HCT116 (cell line): ENCODE measurements at regions not wholly inside any gene's neighbourhood (a gene's known extent, or its start where the extent isn't known, plus 50 kb on each side); places are given as distances from the start of the nearest gene placed in this dataset.
"Not testable (repeated sequence)": the region's sequence is repeated elsewhere in the genome, so short reads cannot be mapped to it uniquely, and the experiment has no call there.

ENCODE experiments used
- ATAC-seq: fragments of 200-7000 bp; cut with Tn5 transposase; 2 replicates; pipeline ENCODE4 v1.9.1; 2020; ENCODE audit warnings: mild to moderate bottlenecking, moderate library complexity
- BruUV-seq: library from RNA; stranded (reverse); fragments of 400-500 nt; replicated peaks from 2 replicates; lab custom pipeline; 2021; lab: Mats Ljungman, UMichigan
- CTCF ChIA-PET: fragments of 300-600 bp; sonication (Branson Sonifier 250); formaldehyde crosslinking; loops from one replicate; lab custom pipeline; 2021; ENCODE audit warnings: antibody characterized with exemption; lab: Charles Lee
- POLR2A ChIA-PET: fragments of 300-600, 350-600 bp; sonication (Branson Sonifier 250); formaldehyde crosslinking; loops from one replicate; lab custom pipeline; 2021; ENCODE audit warnings: antibody characterized with exemption; lab: Charles Lee
- RAD21 ChIA-PET, 2 experiments: fragments of 300-600 bp; sonication (Branson Sonifier 250); formaldehyde crosslinking; loops; one replicate each; lab custom pipeline; 2023; ENCODE audit warnings: low total read pairs in 2 of 2; ENCODE audit not compliant: uncharacterized antibody in 2 of 2, unreplicated experiment in 2 of 2, low non-redundant PET in 1 of 2; lab: Charles Lee
- DNase-seq: peaks from one replicate; pipeline ENCODE4 v3.0.0-alpha.2; 2010; ENCODE audit warnings: low read depth, low spot score
- H2AFZ ChIP-seq: fragments of 200-600 bp; shearing (Covaris generic), sonication (generic); 2 replicates; pipeline ENCODE4 v1.6.1; 2017; ENCODE audit warnings: low read depth, mixed run types, mixed read lengths, antibody characterized with exemption, low read length; ENCODE audit not compliant: poor library complexity, severe bottlenecking
- H3K27ac ChIP-seq: 2 replicates; pipeline ENCODE4 v1.5.1; 2012; ENCODE audit warnings: low read depth, low read length
- H3K27me3 ChIP-seq: fragments of 200-600 bp; sonication (generic); 2 replicates; pipeline ENCODE4 v1.6.1; 2016; ENCODE audit warnings: mixed run types, low read length, mixed read lengths; ENCODE audit not compliant: insufficient read depth
- H3K36me3 ChIP-seq, 2 experiments: fragments of 200-500 bp in 1 of 2; fragments of 200-600 bp in 1 of 2; sonication (Bioruptor generic) in 1 of 2; sonication (generic) in 1 of 2; 2 replicates each; pipeline versions ENCODE4 v1.5.1 to v1.6.1; 2014 to 2016; ENCODE audit warnings: low read length in 2 of 2, inconsistent platforms in 1 of 2, mixed read lengths in 1 of 2, mixed run types in 1 of 2; ENCODE audit not compliant: insufficient read depth in 2 of 2, control insufficient read depth in 1 of 2
- H3K4me1 ChIP-seq, 2 experiments: fragments of 200-600 bp in 1 of 2; sonication (generic) in 1 of 2; 2 replicates each; pipeline versions ENCODE4 v1.5.1 to v1.6.1; 2012 to 2017; ENCODE audit warnings: low read length in 2 of 2, inconsistent platforms in 1 of 2, mild to moderate bottlenecking in 1 of 2, mixed read lengths in 1 of 2, mixed run types in 1 of 2, moderate library complexity in 1 of 2; ENCODE audit not compliant: insufficient read depth in 2 of 2, control insufficient read depth in 1 of 2
- H3K4me2 ChIP-seq: fragments of 200-600 bp; sonication (generic); 2 replicates; pipeline ENCODE4 v1.6.1; 2017; ENCODE audit warnings: mixed run types, low read length, mixed read lengths
- H3K4me3 ChIP-seq, 2 experiments: fragments of 200-600 bp in 1 of 2; sonication (generic) in 1 of 2; replicated peaks in 1 of 2; 2 replicates each; pipeline ENCODE4 v1.5.1; 2011 to 2016; ENCODE audit warnings: low read length in 2 of 2, control low read depth in 1 of 2, low read depth in 1 of 2, mild to moderate bottlenecking in 1 of 2, mixed read lengths in 1 of 2, mixed run types in 1 of 2
- H3K79me2 ChIP-seq: fragments of 200-600 bp; sonication (generic); 2 replicates; pipeline ENCODE4 v1.6.1; 2017; ENCODE audit warnings: mild to moderate bottlenecking, mixed run types, low read length, moderate library complexity, mixed read lengths; ENCODE audit not compliant: insufficient read depth
- H3K9ac ChIP-seq: fragments of 200-600 bp; sonication (generic); 2 replicates; pipeline ENCODE4 v1.6.1; 2016; ENCODE audit warnings: low read length, mixed read lengths
- H3K9me2 ChIP-seq: fragments of 200-600 bp; sonication (generic), shearing (Covaris generic); 2 replicates; pipeline ENCODE4 v1.6.1; 2017; ENCODE audit warnings: mixed run types, mild to moderate bottlenecking, moderate library complexity; ENCODE audit not compliant: insufficient read depth
- H3K9me3 ChIP-seq, 2 experiments: fragments of 200-500 bp in 1 of 2; fragments of 200-600 bp in 1 of 2; sonication (Bioruptor generic) in 1 of 2; sonication (generic) in 1 of 2; 2 replicates each; pipeline ENCODE4 v1.6.1; 2014 to 2017; ENCODE audit warnings: low read length in 2 of 2, mixed read lengths in 2 of 2, inconsistent platforms in 1 of 2, low read depth in 1 of 2, mild to moderate bottlenecking in 1 of 2, mixed run types in 1 of 2, moderate library complexity in 1 of 2; ENCODE audit not compliant: control insufficient read depth in 1 of 2, insufficient read depth in 1 of 2
- H4K20me1 ChIP-seq: fragments of 200-600 bp; sonication (generic), shearing (Covaris generic); 2 replicates; pipeline ENCODE4 v1.6.1; 2017; ENCODE audit warnings: mixed run types, mild to moderate bottlenecking, moderate library complexity; ENCODE audit not compliant: insufficient read depth
- CBX3 ChIP-seq: IDR thresholded peaks from 2 replicates; pipeline ENCODE4 v1.6.1; 2012; ENCODE audit warnings: low read depth
- CEBPB ChIP-seq: IDR thresholded peaks from 2 replicates; pipeline ENCODE4 v1.6.1; 2012; ENCODE audit warnings: low read depth
- EGR1 ChIP-seq: IDR thresholded peaks from 2 replicates; pipeline ENCODE4 v1.6.1; 2012; ENCODE audit warnings: low read depth
- EZH2phosphoT487 ChIP-seq: fragments of 200-600 bp; IDR thresholded peaks from 2 replicates; pipeline ENCODE4 v1.6.1; 2018; ENCODE audit warnings: antibody characterized with exemption, borderline replicate concordance
- RAD21 ChIP-seq: IDR thresholded peaks from 2 replicates; pipeline ENCODE4 v1.6.1; 2012; ENCODE audit warnings: low read depth, mild to moderate bottlenecking
- SP1 ChIP-seq: IDR thresholded peaks from 2 replicates; pipeline ENCODE4 v1.6.1; 2012; ENCODE audit warnings: low read depth
- TCF7L2 ChIP-seq: IDR thresholded peaks from 2 replicates; pipeline ENCODE4 v1.7.0; 2011; ENCODE audit warnings: borderline replicate concordance, inconsistent platforms; ENCODE audit not compliant: insufficient read depth, insufficient read length; ENCODE audit errors: extremely low read depth
- YY1 ChIP-seq: IDR thresholded peaks from 2 replicates; pipeline ENCODE4 v1.6.1; 2011; ENCODE audit warnings: low read length, low read depth, moderate library complexity, mild to moderate bottlenecking; ENCODE audit not compliant: insufficient replicate concordance; ENCODE audit errors: extremely low read depth
- intact Hi-C: fragments of 100-400 bp; cut with micrococcal nuclease; formaldehyde crosslinking; loops from 2 replicates; pipeline ENCODE4 v1.10.0; 2022

- BruUV-seq, H3K27ac ChIP-seq, ATAC-seq, H3K9me2 ChIP-seq, H3K4me1 ChIP-seq, POLR2A ChIA-PET, H3K27me3 ChIP-seq, CTCF ChIA-PET, RAD21 ChIA-PET, H3K9ac ChIP-seq, intact Hi-C loops, H2AFZ ChIP-seq, H4K20me1 ChIP-seq, H3K4me3 ChIP-seq, DNase-seq, H3K4me2 ChIP-seq, H3K9me3 ChIP-seq, H3K79me2 ChIP-seq, H3K36me3 ChIP-seq: not testable (repeated sequence)
These were observed 51.7 kb upstream of the USP6NL start for GRCh38 chr10:11663126-11663515.

GRCh38 chr10:11661441-11661840, 50.0 kb upstream of the USP6NL start:
- BruUV-seq, result no TSS peak
- TF ChIP-seq YY1 (no peak), EGR1 (no peak), EZH2phosphoT487 (no peak), CEBPB (no peak), RAD21 (no peak), CBX3 (no peak), TCF7L2 (no peak), SP1 (no peak)
- Histone ChIP-seq H3K36me3 (no peaks in the 10 kb centered on the region), H3K4me3 (no peak overlapping the region), H3K4me1 (peaks cover 0 to 16% of the 10 kb centered on the region in 2 experiments; a peak in 2 of 4 replicates), H3K79me2 (no peaks in the 10 kb centered on the region), H4K20me1 (no peaks in the 10 kb centered on the region), H3K9me2 (no peaks in the 10 kb centered on the region), H3K4me2 (no peak overlapping the region), H3K9me3 (no peaks in the 10 kb centered on the region), H3K27ac (no peak overlapping the region), H3K9ac (no peak overlapping the region), H2AFZ (no peak overlapping the region), H3K27me3 (no peaks in the 10 kb centered on the region)
- ATAC-seq, result no peak
- RAD21 ChIA-PET, result no interaction called here
- POLR2A ChIA-PET, result no interaction called here
- intact Hi-C loops, result no loop called here
- CTCF ChIA-PET, result no interaction called here
- no peak for DNase-seq
